ENCODE measurements at regions not wholly inside any gene's neighbourhood (a gene's known extent, or its start where the extent isn't known, plus 50 kb on each side); places are given as distances from the start of the nearest gene placed in this dataset.
"Not testable (repeated sequence)": the region's sequence is repeated elsewhere in the genome, so short reads cannot be mapped to it uniquely, and the experiment has no call there.

- TF ChIP-seq, protein P1, sequence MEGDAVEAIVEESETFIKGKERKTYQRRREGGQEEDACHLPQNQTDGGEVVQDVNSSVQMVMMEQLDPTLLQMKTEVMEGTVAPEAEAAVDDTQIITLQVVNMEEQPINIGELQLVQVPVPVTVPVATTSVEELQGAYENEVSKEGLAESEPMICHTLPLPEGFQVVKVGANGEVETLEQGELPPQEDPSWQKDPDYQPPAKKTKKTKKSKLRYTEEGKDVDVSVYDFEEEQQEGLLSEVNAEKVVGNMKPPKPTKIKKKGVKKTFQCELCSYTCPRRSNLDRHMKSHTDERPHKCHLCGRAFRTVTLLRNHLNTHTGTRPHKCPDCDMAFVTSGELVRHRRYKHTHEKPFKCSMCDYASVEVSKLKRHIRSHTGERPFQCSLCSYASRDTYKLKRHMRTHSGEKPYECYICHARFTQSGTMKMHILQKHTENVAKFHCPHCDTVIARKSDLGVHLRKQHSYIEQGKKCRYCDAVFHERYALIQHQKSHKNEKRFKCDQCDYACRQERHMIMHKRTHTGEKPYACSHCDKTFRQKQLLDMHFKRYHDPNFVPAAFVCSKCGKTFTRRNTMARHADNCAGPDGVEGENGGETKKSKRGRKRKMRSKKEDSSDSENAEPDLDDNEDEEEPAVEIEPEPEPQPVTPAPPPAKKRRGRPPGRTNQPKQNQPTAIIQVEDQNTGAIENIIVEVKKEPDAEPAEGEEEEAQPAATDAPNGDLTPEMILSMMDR (IDR thresholded peaks at IDR 0.05; ENCODE audit: borderline replicate concordance, extremely low read depth, low read length, poor library complexity, severe bottlenecking) = not testable (repeated sequence)
- TF ChIP-seq EZH2 (IDR thresholded peaks at IDR 0.05; ENCODE audit: borderline replicate concordance, low read depth, low read length, severe bottlenecking) = not testable (repeated sequence)
These were observed 554.1 kb upstream of the MBL2 start for GRCh38 chr10:53326401-53327305.
